ENCODE measurements at regions not wholly inside any gene's neighbourhood (a gene's known extent, or its start where the extent isn't known, plus 50 kb on each side); places are given as distances from the start of the nearest gene placed in this dataset.

- TF ChIP-seq CTCF (IDR thresholded peaks at IDR 0.05) (no peak), ZFX (IDR thresholded peaks at IDR 0.05; ENCODE audit: borderline replicate concordance) (no peak)
These were observed 163.3 kb upstream of the DIO3 start for GRCh38 chr14:101398011-101398410.

Measured in 22Rv1 (cell line).